Stimulated activated CD4-positive, alpha-beta T cell treated with anti-CD3 and anti-CD28 coated beads, Interleukin-2, amount 100 ng/mL, for 48 hours (primary cell): ENCODE measurements at regions not wholly inside any gene's neighbourhood (a gene's known extent, or its start where the extent isn't known, plus 50 kb on each side); places are given as distances from the start of the nearest gene placed in this dataset.
A peak's percentile ranks its signal among the peaks of the same experiment; 100 is the strongest.
"Not testable (repeated sequence)": the region's sequence is repeated elsewhere in the genome, so short reads cannot be mapped to it uniquely, and the experiment has no call there.

ENCODE experiments used
- DNase-seq, 2 donors: peaks; one replicate each; pipeline ENCODE4 v3.0.0-alpha.2; 2020

DNA sequence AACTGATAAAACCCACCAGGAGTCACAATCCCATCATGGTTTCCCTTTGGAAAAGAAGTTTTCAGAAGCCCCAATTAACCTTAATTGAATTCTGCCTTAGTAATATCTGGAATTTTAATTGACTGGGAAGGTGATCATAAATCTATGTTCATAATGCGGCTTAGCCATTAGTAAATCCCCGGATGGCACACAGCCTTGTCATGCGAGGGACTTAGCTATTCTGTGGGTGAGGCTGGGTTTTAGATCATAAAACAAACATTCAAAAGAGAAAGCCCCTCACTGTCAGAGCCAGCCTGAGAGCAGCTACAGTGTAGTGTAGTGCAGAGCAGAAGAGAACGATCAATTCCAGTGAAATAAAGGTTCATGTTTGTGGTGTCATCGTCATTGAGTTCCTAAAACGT, 124.0 kb upstream of the NOCT start:
- no peak for DNase-seq

DNA sequence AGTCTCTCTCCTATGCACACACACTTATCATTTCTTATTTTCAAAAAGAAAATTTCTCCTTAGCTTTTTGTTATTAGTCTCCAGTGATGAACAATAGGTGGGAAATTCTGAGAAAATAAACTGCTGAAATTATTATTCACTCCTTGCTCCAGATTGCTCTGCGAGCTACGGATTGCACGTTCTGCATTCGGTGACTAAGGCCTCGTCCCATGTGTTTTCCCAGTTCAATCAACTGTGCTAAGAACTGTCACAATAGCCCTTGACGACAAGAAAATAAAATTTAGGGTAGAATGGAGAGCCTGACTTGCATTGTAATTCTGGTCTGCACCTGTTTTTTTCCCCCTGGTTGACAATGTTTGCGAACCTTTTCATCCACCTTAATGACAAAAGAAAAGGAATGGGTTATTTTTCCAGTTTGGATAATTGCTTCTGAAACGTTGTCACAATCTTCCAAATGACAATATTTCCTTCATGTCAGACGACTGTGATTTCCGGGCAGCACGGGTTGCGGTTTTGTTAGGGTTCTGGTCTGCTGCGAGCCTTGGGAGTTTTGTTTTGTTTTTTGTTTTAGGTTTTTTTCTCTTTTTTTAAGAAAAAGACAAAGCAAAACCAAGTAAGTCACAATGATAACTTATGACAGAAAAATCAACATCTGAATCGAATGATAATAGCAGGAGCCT, 124.5 kb upstream of the NOCT start:
- no peak for DNase-seq

DNA sequence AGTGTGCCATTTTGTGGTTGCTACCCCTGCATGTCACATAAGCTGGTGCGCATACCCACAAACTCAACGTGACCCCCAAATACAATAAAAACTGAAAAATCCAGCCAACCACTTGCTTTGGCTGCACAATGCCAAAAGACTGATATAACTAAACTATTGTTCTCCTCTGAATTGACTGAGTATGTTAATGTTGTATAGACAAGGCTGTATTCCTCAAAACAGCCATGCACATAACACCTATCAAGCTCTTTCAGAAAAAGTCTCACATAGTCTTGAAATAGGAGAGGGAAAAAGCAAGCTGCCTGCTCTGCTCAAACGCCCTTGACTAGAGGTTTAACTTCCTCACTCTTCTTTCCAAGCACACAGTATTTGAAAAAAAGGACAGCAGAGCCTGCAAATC, 126.4 kb upstream of the NOCT start:
- no peak for DNase-seq

DNA sequence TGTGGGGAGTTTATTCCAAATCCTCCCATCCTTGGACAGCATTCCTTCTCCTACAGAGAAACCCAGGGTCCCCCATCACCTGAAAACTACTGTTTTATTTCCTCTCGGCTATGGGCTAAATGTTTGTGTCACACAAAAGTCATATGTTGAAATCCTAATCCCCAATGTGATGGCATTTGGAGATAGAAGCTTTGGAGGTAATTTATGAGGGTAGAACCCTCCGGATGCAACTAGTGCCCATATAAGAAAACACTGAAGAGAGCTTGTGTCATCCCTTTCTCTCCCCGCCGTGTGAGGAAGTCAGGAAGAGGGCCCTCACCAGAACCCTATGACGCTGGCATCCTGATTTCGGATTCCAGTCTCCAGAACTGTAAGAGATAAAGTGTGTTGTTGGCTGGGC, 127.8 kb upstream of the NOCT start:
- no peak for DNase-seq

- DNase-seq, result no peak
Measured at GRCh38 chr4:138887341-138887740, 128.2 kb upstream of the NOCT start.

GRCh38 chr4:138879757-138880156, 135.8 kb upstream of the NOCT start:
- no peak for DNase-seq

GRCh38 chr4:138875891-138876608, 139.5 kb upstream of the NOCT start:
- no peak for DNase-seq

DNA sequence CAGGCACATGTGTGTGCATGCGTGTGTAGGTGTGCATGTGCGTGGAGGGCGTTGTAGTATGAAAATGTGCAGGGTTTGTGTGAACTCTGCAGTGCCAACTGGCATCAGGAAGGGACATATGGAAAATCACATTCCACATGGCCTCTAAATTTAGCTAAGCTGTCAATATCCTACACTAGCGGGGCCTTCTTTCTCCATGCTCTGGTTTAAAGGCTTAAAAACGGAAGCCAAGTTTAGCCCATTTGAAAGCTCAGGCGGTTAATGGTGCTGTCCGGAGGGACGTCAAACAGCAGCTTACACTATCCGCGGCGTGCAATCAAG, 144.1 kb upstream of the NOCT start:
- no peak for DNase-seq

DNA sequence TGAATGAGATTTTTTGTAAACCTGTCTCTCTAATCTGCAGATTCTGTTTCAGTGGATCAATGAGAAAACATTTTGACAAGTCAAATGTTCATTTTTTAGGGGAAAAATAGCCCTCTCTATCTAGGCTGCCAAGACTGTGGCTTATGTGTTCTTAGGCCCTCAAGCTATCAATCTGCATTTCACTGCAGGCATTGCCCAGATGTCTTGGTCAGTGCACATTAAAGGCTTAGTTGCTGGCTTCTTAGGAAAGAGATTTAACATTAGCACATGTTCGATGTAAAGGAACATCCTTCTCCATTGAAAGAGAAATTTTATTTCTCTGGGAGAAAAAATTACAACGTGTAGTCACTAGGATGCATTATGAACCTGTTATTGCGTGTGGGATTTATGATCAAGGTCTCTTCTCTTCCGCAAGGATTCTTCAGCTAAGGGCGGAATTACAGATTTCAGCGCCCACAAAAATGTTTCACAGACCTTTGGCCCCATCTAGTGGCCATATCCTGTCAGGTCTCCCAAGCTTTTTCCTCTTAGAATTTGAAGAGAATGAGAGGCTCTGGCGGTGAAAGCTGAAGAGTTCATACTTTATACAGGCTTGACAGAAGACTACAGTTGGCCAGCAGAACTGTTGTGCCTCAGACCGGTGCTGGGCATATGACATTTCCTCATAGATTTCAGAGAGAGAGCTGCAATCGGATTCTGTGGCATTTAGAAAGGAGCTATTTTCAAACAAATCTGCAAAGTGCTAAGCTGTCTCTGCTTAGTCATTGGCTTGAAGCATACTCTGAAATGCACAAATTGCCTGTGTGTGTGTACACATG, 144.6 kb upstream of the NOCT start:
- DNase-seq, result peak; percentile 52 to 56

DNA sequence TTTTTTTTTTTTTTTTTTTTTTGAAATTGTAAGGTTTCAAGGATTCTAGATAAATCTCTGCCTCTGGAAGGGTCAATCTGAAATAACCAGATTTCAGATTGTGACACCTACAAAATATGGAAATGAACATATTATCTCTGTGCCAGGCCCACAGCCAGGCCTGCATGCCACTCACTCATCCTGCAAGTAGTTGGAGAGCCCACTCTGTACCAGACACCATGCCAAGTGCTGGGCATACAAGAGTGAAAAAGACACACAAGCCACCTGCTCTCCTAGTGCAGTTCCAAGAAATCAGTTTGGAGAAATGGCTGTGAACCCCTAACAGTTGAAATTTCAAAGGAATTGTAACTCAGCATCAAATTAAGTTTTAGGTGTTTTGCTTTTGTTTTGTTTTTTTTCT, 145.9 kb upstream of the NOCT start:
- no peak for DNase-seq

GRCh38 chr4:138869165-138869564, 146.4 kb upstream of the NOCT start:
- DNase-seq, result no peak

GRCh38 chr4:138868562-138868961, 147.0 kb upstream of the NOCT start:
- no peak for DNase-seq

GRCh38 chr4:138867404-138867803, 148.2 kb upstream of the NOCT start:
- DNase-seq, result no peak

DNA sequence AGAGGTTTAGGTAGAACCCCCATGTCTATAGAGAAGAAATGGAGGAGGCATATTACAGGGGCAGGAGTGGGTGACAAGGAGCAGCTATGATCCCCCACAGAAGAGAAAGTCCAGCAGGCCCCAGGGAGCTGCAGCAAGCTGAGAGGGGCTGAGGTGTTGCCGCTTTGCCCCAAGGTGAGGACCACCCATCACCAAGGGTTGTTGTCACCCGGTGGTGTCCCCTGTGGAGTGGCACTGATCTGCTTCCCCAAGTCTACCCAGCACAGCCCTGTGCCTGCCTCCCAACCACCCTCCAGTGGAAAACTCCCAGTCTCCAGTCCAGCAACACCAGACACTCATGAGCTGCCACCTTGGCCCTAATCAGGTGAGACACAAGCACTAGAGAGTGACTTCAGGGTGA, 149.3 kb upstream of the NOCT start:
- DNase-seq, result no peak

GRCh38 chr4:138865765-138866164, 149.8 kb upstream of the NOCT start:
- no peak for DNase-seq

- no peak for DNase-seq
Measured at GRCh38 chr4:138864961-138865720, 150.4 kb upstream of the NOCT start.

DNA sequence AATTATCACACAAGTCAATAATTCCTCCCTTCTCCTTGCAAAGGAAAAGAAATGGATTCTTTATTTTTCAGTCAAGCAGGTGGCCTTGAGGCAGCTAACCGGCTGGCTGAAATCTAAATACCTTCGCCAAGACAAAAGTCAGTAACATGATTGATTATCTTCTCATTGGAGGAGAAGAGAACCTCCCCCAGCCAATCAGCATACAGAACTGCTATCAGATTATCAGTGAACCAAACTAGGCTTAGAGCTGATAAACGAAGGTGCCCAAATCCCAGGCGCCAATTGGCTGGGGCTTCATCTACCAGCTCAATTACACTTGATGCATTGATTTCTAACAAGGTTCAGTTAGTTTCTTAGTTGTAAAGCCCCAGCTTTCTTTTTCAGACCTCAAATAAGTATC, 152.4 kb upstream of the NOCT start:
- DNase-seq, result no peak

- no peak for DNase-seq
Measured at GRCh38 chr4:138861135-138861534, 154.4 kb upstream of the NOCT start.

DNA sequence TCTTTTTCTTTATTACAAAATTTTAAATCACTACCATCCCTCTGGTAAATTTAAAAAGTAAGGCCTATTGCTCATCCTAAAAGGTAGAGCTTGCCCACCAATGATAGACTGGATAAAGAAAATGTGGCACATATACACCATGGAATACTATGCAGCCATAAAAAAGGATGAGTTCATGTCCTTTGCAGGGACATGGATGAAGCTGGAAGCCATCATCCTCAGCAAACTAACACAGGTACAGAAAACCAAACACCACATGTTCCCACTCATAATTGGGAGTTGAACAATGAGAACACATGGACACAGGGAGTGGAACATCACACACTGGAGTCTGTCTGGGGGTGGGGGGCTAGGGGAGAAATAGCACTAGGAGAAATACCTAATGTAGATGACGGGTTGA, 155.2 kb upstream of the NOCT start:
- not testable (repeated sequence) for DNase-seq

GRCh38 chr4:138859254-138859653, 156.3 kb upstream of the NOCT start:
- no peak for DNase-seq

GRCh38 chr4:138858419-138858818, 157.2 kb upstream of the NOCT start:
- DNase-seq, result no peak

DNA sequence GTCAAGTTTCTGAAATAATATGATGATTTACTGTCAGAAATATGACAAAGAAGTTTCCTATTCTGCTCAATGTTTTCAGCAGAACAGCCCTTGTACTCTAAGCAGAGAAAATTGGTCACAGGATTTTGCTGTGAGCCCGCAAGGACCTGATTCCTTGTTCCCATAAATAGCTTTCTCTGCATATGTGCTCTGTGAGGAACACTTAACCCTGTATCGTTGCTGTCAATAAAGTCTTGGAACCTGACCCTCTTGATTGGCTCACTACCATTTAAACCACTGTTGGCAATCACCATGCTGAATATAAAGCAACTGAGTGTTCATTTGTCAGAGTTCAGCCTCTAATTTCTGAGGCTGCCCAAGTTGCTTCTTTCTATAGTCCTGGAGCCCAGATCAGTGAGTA, 158.2 kb upstream of the NOCT start:
- no peak for DNase-seq

DNA sequence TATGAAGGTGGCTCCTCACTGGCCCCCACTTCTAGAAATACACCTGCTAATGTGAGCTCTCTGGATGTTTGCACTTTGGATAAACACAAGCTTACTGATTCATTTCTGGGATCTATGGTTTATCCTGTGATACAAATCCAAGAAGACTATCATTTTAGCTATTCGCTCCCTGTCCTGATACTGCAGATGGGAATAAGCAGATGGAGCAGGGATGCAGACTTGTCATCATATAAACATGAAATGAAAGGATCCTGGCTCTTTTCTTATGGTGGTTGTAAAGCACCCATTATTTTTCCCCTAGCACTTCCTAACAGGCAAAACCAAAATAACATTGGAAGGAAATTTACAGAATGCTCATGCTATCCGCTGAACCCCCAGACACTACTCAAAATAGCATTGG, 162.9 kb upstream of the NOCT start:
- no peak for DNase-seq
